NCI-H2196 (cell line): ENCODE measurements at regions not wholly inside any gene's neighbourhood (a gene's known extent, or its start where the extent isn't known, plus 50 kb on each side); places are given as distances from the start of the nearest gene placed in this dataset.

Source experiments
- DNase-seq: peaks from one replicate; lab custom pipeline; 2025; ENCODE audit not compliant: unreplicated experiment; lab: John Stamatoyannopoulos, UW

DNA sequence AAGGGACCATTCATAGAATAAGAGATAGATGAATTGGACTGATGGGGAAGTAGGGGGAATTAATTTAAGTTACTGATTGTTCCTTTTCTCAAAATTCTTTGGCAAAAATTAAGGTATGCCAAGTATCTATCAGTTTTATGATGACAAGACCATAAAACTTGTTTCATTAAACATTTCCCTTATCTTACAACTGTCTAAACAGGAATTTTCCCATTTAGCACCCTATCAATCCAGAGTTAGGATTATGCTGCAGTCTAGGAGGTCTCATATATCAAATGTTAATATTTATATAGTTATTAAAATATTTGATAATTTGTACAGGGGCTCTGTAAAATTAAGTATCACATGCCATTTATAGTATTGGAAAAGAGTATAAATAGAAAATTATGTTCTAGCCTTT is 51.5 kb upstream of the ARID1B start:
- DNase-seq = no peak

GRCh38 chr6:156720691-156721685 is 56.2 kb upstream of the ARID1B start:
- peak; percentile 2 for DNase-seq

GRCh38 chr6:156719720-156720563 is 57.2 kb upstream of the ARID1B start:
- no peak for DNase-seq

GRCh38 chr6:156719395-156719719 is 57.8 kb upstream of the ARID1B start:
- DNase-seq = no peak

DNA sequence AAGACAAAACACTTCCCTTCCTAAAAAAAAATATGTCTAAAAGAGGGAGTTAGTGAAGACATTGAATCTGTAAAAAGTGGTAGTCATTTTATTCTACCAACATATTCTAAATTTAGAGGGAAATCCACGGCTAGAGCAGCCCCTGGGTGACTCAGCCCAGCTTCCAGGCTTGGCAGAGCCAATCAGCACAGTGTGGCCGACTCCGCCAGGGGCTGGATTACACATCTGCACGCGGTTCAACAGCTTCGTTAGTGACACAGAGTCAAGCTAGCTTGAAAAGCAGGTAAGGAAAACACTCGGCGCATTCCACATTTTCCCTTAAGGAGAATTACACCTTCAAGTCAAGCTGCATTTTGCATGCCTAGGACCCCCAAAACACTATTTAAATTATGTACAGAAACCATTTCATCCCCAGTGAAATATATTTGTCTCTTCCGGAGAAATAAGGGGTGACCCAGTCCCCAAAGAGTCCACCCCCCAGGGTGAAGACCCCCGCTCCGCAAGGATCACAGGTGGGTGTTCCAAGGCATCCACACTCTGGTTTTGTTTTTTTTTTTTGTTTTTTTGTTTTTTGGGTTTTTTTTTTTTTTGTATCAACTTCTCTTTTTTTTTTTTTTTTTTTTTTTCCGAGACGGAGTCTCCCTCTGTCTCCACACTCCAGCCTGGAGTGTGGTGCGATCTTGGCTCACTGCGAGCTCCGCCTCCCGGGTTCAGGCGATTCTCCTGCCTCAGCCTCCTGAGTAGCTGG is 58.4 kb upstream of the ARID1B start:
- no peak for DNase-seq

- DNase-seq = no peak
Observed at GRCh38 chr6:156717542-156717941, 59.6 kb upstream of the ARID1B start.

GRCh38 chr6:156715839-156716238 is 61.3 kb upstream of the ARID1B start:
- no peak for DNase-seq

DNA sequence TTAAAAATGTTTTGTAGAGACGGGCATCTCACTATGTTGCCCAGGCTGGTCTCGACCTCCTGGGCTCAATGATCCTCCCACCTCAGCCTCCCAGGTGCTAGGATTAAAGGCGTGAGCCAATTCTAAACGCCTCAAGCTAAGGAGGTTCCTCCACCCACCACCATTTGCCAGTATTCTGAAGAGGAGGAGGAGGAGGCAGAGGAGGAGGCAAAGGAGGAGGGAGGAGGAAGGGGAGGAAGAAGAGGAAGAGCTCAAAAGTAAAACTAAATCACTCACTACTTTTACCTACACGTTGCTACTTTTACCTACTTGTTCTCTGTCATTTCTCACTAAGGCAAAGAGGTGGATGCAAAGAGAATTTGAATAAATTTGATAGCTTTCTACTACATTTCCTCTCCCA is 63.6 kb upstream of the ARID1B start:
- no peak for DNase-seq

DNA sequence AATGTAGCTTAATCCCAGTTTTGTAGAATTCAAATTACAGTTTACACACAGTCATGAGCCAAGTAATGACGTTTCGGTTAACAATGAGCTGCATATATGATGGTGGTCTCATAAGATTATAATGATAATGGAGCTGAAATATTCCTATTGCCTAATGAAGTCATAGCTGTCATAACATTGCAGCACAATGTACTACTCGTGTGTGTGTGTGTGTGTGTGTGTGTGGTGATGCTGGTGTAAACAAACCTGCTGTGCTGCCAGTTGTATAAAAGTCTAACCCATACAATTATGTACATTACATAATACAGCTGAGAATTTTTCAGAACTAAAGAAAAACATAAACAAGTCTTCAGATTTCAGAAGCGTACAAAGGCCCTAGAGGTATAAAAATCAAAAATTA is 66.7 kb upstream of the ARID1B start:
- no peak for DNase-seq

GRCh38 chr6:156707818-156708217 is 69.4 kb upstream of the ARID1B start:
- no peak for DNase-seq

GRCh38 chr6:156703719-156704118 is 73.5 kb upstream of the ARID1B start:
- no peak for DNase-seq

DNA sequence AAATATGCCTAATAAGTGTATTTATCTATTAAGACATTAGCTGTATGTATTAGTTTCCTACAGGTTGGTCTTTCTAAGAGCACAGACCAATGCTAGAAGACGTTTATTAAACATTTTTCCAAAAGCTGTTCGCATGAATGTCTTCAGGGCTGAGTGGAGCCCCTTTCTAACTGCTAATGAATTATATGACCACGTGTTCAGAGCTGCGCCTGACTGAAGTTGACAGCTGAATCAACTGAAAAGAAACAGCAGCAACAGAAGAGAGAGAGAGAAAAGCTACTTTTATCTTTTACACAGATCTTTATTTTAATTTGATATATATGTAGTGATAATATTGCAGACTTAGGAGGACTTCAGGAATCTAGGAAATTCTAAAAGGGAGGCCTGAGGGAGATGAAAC is 75.2 kb upstream of the ARID1B start:
- no peak for DNase-seq

DNA sequence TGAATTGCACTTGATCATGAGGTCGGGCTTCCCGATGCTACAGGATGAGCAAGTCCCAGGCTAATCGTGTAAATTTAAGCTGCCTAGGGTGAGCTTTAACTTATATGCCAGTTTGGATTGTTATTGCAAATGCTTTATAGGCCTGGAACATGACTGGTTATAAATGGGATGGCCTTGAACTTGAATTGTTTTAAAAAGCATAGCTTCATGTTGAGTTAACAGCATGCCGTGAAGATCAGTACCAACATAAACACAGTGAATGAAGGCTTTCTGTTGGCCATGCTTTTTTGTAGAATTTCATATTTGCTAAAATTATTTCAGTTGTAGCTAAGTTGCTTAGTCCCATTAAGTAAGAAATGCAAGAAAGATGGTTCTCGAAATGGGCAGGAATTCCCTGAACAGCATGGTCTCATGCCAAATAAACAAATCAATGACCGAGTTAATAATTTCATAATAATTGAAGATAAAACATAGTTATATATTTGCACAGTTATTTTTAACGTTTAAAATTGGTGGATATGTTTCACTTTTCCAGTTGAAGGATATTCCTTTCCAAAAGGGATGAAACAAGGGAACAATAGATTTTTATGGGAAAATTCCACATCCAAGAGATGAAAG is 76.6 kb upstream of the ARID1B start:
- DNase-seq = no peak

GRCh38 chr6:156699935-156700334 is 77.2 kb upstream of the ARID1B start:
- no peak for DNase-seq

DNA sequence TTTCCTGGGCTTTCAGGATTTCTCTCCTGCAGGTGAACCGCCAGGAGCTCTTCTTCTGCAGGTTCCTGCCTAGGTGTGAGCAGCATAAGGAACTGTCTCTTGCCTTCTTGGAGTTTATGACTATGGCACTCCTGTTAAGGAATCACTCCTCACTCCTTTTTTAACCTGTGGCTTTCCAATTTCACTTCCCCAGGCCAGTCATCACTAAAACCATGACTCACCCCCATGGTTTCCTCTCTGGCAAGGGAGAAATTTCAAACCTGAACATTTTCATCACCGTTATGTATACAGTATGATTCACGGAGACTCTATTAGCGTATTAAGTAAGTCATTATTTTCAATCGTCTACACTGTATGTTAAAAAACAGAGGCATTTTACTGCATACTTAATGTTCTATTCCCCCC is 78.2 kb upstream of the ARID1B start:
- DNase-seq = no peak

DNA sequence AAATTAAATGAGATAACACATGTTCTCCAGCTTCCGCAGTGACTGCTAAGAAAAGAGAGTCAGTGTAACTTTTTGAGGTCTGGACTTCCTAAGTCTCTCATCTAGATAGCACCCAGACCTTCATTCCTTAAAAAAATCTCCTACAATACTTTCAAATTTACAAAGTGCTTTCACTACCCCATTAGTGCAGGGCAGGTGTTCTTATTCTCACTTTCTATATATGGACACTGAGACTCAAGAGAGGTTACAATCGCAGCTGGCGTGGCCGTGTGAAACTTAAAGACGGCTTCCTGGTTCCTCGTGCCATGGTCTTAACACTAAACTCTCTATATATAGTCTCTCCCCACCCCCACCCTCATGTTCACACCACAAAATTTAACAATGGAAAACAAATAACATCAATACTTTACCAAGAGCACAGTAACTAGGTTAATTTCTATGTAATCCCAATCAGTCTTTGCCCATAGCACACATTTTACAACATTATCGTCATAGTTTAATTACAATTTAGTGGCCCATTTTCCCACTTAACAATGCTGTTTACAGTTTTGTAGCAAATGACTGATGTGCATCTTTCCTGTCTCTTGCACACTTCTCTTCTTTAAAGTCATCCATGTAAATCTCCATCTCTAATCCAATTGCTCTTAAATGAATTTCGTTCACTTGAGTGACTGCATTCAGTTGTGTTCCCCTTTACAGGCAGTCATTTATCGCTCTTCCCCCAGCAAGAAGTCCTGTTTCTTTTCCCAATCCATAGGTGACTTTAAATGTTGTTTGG is 78.8 kb upstream of the ARID1B start:
- DNase-seq = no peak

DNA sequence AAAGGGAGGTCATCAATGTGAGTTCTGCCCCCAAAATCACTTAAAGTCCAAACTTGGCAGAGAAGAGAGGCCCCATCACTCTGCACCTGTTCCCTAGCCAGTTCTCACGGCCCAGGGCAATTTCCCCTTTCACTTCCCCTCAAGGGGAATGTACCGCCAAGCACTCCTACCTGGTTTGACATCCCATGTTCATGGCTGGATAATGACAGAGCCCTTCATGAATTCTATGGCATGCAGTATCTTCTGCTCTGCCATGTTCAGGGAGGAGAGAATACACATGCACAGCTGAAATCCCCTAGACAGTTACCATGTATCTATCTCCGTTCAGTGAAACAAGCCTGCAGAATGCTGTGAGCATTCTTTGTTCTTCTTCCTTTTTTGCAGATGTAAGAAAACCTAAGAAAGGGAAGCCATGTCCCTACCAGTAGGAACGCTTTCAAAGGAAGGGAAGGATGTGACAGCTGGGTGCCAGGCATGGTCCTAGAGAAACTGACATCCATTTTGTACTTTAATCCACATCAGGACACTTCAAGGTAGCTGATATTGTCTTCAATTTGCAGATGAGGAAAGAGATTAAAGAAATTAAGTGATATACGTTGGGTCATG is 79.8 kb upstream of the ARID1B start:
- no peak for DNase-seq

DNA sequence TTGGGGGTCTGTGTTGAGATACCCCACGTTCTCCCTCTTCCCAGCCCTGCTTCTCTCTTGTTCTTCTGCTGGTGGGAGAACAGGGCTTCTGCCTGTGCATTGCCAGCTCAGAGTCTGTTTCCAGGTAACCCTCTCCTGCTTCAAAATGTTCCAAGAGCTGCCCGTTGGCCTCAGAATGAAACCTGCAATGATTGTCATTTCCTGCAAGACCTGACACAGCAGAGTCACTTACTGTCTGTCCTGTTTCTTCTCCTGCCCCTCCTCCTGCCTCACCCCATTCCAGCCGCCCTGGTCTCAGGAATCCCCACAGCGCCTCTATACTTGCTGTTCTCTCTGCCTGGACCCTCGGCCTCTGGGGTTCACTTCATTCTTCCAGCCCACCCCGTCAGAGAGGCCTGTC is 81.4 kb upstream of the ARID1B start:
- DNase-seq = no peak

- no peak for DNase-seq
Observed at GRCh38 chr6:156694679-156695078, 82.5 kb upstream of the ARID1B start.

- no peak for DNase-seq
Observed at GRCh38 chr6:156691018-156691417, 86.2 kb upstream of the ARID1B start.
